HG03565 (cell line): ENCODE measurements at regions not wholly inside any gene's neighbourhood (a gene's known extent, or its start where the extent isn't known, plus 50 kb on each side); places are given as distances from the start of the nearest gene placed in this dataset.

Experiments
- ATAC-seq: cut with Tn5 transposase; IDR thresholded peaks from one replicate; pipeline ENCODE4 v1.9.1; 2021; ENCODE audit warnings: mild to moderate bottlenecking, moderate library complexity; ENCODE audit not compliant: unreplicated experiment

DNA sequence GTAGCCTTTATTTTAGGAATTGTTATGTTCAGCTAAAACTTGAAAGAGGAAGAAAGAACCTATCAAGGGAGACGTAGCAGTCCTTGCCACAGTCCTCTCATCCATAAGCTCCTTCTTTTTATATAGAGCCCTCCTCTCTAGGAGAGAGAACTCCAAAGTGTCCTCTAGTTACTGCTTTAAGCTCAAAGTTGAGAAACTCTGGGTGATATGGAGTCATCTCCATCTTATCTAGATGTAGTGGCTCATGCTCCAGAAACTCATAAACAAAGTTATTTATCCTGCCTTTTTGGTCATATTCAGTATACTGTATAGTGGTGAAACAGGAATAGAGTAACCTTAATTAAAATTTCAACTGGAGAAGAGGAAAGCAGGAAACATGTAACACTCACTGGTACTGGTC is 90.4 kb upstream of the ATF7IP start:
- ATAC-seq, result no peak

GRCh38 chr12:14275886-14276285 is 89.6 kb upstream of the ATF7IP start:
- ATAC-seq, result no peak

GRCh38 chr12:14278294-14278953 is 87.1 kb upstream of the ATF7IP start:
- peak; percentile 42 for ATAC-seq

- no peak for ATAC-seq
These were observed 85.6 kb upstream of the ATF7IP start for GRCh38 chr12:14279845-14280244.

GRCh38 chr12:14280921-14281320 is 84.6 kb upstream of the ATF7IP start:
- no peak for ATAC-seq

DNA sequence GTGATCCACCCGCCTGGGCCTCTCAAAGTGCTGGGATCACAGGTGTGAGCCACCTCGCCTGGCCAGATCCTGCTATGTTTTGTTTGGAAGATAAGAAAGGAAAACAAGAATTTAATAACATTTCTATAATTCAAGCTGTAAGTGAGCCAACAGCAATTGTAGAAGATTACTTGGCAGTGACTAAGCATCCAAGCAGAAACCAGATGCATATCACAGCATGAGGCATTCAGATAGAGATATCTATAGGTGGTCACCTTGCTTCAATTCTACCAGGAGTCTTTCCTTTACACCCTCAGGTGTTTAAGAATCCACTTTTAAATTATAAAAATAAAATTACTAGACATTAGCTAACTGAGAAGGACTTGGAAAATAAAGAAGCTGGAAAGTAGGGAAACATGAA is 83.9 kb upstream of the ATF7IP start:
- no peak for ATAC-seq

DNA sequence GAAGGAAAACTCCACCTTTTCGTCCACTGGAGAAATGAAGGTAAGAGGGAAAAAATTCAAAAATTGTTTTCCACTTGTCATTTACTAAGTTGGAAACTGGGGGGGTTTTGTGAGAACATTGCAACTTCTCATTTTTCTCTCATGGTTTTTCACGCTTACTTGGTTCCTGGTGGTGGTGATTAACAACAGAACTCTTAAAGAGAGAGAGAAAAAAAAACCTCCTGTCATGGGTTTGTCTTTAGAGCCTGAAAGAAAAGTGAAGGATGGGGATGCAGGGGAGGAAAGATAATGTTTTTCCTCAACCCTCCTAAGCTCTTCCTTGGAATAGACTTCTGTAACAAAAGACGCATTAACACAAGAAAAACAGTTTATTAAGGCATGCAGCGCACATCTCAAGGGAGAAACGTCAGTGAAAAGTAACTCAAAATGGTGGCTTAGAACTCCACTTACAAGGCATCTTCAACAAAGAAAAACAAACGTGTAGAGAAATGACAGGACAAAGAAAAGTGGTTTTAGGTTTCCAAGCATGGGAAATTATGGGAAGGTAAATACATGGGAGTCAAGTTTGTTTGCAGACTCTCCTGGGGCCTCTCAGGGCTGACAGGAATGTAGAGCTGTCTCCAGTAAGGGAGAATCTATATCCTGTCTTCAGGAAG is 81.9 kb upstream of the ATF7IP start:
- ATAC-seq, result peak; percentile 30

GRCh38 chr12:14284184-14284722 is 81.2 kb upstream of the ATF7IP start:
- ATAC-seq, result peak; percentile 76

GRCh38 chr12:14289601-14290000 is 75.9 kb upstream of the ATF7IP start:
- ATAC-seq, result no peak

DNA sequence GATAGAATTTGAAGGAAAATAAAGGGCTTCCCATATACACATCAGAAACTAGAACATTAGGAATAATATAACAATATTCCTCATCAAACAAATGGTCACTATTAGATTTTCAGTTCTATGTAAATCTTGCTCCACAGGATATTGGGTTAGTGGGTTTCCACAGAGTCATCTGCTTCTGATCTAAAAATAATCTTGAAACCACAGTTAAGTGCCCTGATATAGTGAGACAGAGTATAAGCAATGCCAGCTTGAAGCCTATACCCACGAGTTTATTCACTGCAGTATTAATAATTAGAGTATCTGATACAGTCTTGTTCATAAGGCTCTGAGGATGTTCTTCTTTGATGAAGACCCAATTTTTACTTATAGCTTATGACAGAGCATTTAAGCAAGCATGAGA is 74.5 kb upstream of the ATF7IP start:
- no peak for ATAC-seq

- no peak for ATAC-seq
These were observed 61.8 kb upstream of the ATF7IP start for GRCh38 chr12:14303661-14304155.

- ATAC-seq, result no peak
These were observed 58.5 kb upstream of the ATF7IP start for GRCh38 chr12:14307004-14307403.

- ATAC-seq, result no peak
These were observed 57.0 kb upstream of the ATF7IP start for GRCh38 chr12:14308516-14308915.

DNA sequence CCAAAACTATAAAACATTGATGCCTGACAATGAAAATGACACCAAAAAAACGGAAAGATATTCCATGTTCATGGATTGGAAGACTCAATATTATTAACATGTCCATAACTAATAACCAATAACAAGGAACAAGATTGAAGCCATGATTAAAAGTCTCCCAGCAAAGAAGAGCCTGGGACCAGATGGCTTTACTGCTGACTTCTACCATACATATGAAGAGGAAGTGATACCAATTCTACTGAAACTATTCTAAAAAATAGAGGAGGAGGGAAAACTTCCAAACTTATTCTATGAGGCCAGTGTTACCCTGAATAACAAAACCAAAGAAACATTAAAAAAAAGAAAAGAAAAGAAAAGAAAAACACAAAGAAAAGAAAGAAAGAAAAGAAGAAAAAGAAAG is 54.6 kb upstream of the ATF7IP start:
- no peak for ATAC-seq

- ATAC-seq, result no peak
These were observed 51.9 kb upstream of the ATF7IP start for GRCh38 chr12:14313379-14314138.

DNA sequence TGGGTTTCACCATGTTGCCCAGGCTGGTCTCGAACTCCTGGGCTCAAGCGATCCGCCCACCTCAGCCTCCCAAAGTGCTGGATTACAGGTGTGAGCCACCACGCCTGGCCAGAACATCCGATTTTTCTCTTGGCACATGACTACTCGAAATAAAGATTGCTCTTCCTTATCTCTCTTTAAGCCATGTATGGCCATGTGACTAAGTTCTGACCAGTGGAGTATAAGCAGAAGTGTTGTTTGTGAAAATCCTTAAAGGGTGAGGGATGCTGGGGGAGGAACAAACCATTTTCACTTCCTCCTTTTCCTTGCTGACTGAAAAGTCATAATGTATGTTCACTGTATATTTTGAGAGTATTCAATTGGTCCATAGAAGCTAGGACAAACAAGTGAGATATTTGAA is 50.7 kb upstream of the ATF7IP start:
- peak; percentile 46 for ATAC-seq

- ATAC-seq, result no peak
These were observed 50.0 kb upstream of the ATF7IP start for GRCh38 chr12:14315501-14315900.
